NOMO-1 treated with dmso at 0.1 percent for 144 hours (cell line): ENCODE measurements at regions not wholly inside any gene's neighbourhood (a gene's known extent, or its start where the extent isn't known, plus 50 kb on each side); places are given as distances from the start of the nearest gene placed in this dataset.
A peak's percentile ranks its signal among the peaks of the same experiment; 100 is the strongest.
"Not testable (repeated sequence)": the region's sequence is repeated elsewhere in the genome, so short reads cannot be mapped to it uniquely, and the experiment has no call there.

ENCODE experiments used
- DNase-seq: peaks from one replicate; lab custom pipeline; 2025; ENCODE audit not compliant: unreplicated experiment; lab: John Stamatoyannopoulos, UW

GRCh38 chrX:39491548-39492297 lies 606.0 kb downstream of the BCOR start:
- peak; percentile 51 for DNase-seq

- peak; percentile 76 for DNase-seq
Observed at GRCh38 chrX:39492497-39493162, 605.1 kb downstream of the BCOR start.

- no peak for DNase-seq
Observed at GRCh38 chrX:39493168-39493567, 604.6 kb downstream of the BCOR start.

- not testable (repeated sequence) for DNase-seq
Observed at GRCh38 chrX:39497117-39497516, 600.6 kb downstream of the BCOR start.

GRCh38 chrX:39497702-39498265 lies 600.0 kb downstream of the BCOR start:
- peak; percentile 24 for DNase-seq

GRCh38 chrX:39499996-39500395 lies 597.8 kb downstream of the BCOR start:
- DNase-seq = no peak

GRCh38 chrX:39501822-39502221 lies 595.9 kb downstream of the BCOR start:
- DNase-seq = no peak

GRCh38 chrX:39502486-39502885 lies 595.3 kb downstream of the BCOR start:
- DNase-seq = no peak

GRCh38 chrX:39504227-39504626 lies 593.5 kb downstream of the BCOR start:
- DNase-seq = no peak

- no peak for DNase-seq
Observed at GRCh38 chrX:39504850-39505259, 592.9 kb downstream of the BCOR start.

GRCh38 chrX:39506131-39506530 lies 591.6 kb downstream of the BCOR start:
- DNase-seq = no peak

GRCh38 chrX:39507034-39507433 lies 590.7 kb downstream of the BCOR start:
- no peak for DNase-seq

GRCh38 chrX:39507617-39508299 lies 590.0 kb downstream of the BCOR start:
- DNase-seq = no peak

GRCh38 chrX:39508300-39508692 lies 589.5 kb downstream of the BCOR start:
- DNase-seq = no peak

- DNase-seq = no peak
Observed at GRCh38 chrX:39509157-39509556, 588.6 kb downstream of the BCOR start.

GRCh38 chrX:39513836-39514235 lies 583.9 kb downstream of the BCOR start:
- no peak for DNase-seq

GRCh38 chrX:39514801-39515200 lies 583.0 kb downstream of the BCOR start:
- DNase-seq = no peak

GRCh38 chrX:39516427-39516841 lies 581.3 kb downstream of the BCOR start:
- no peak for DNase-seq

GRCh38 chrX:39518476-39519029 lies 579.2 kb downstream of the BCOR start:
- no peak for DNase-seq

- no peak for DNase-seq
Observed at GRCh38 chrX:39519030-39519488, 578.7 kb downstream of the BCOR start.

- DNase-seq = no peak
Observed at GRCh38 chrX:39519566-39520301, 578.0 kb downstream of the BCOR start.
